Stimulated activated CD4-positive, alpha-beta T cell treated with anti-CD3 and anti-CD28 coated beads, TNF-alpha, amount 100 ng/mL, for 24 hours (primary cell): ENCODE measurements at regions not wholly inside any gene's neighbourhood (a gene's known extent, or its start where the extent isn't known, plus 50 kb on each side); places are given as distances from the start of the nearest gene placed in this dataset.
"Not testable (repeated sequence)": the region's sequence is repeated elsewhere in the genome, so short reads cannot be mapped to it uniquely, and the experiment has no call there.

Experiments
- DNase-seq, 3 experiments: peaks; one replicate each; pipeline ENCODE4 v3.0.0-alpha.2; 2020; ENCODE audit warnings: low read depth in 3 of 3

DNA sequence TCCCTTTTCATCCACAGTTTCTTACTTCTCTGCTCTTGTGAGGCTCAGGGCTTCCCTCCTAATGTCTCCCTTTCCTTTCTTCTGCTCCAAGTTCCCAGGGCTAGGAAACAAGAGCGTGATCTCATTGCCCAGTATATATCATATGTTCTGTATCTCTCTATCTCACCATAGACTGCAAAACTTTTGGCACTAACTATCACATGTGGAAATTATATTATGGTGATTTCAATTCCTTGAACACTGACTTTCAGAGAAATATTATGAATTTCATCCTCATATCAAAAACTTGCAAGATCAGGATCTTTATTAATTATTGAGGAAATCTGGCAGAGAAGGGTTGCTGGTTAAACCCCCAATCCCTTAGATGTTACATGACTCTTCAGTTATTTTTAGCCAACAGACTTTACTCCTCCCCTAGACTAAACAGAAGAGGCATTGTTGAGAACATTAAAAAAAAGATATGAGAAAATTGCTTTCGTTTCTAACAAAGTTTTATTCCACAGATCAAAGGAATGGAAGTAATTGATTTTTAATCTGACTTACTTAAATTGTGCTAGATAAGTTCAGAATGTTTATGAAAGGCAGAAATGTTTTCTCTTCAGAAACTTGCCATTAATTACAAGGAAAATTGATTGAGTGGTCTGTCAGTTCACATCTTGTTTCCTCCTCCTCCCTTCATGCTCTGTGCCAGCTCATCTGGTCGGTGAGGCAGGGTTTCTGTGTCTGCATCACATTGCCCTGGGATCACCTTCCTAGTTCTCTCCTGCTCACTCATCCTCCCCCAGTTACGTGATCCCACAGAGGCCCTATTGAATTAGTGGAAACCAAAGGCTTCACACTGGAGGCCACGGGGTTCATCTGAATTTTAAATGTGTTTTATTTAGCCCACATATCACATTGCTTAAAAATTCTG, 378.5 kb downstream of the LMO7 start:
- DNase-seq: no peak

DNA sequence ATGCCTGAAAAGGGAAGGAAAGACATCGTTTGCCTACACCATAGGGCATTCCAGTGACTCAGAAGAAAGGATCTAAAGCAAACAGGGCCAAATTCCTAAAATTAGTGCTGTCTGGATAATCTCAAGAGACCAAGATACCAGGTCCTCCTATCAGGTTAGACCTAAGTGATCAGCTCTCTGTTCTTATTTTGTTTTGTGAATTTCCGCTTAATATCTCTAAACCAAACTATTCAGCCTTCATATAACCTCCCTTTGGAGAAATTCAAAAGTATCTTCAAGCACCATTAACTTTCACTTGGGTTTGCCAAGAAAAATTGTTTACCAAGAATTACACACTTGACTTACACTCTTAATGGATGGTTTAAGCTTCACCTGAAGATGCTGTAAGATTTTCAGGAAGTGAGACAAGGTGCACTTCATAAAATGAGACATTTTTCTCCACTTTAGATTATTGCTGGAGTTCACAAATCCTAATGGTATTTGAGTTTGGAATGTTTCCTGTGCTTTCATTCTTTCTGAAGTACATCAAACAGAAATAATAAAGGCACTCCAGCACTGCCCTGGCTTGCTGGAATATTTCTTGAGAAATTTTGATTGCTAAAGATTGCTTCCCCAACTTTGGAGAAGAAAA, 376.1 kb downstream of the LMO7 start:
- no peak for DNase-seq

DNA sequence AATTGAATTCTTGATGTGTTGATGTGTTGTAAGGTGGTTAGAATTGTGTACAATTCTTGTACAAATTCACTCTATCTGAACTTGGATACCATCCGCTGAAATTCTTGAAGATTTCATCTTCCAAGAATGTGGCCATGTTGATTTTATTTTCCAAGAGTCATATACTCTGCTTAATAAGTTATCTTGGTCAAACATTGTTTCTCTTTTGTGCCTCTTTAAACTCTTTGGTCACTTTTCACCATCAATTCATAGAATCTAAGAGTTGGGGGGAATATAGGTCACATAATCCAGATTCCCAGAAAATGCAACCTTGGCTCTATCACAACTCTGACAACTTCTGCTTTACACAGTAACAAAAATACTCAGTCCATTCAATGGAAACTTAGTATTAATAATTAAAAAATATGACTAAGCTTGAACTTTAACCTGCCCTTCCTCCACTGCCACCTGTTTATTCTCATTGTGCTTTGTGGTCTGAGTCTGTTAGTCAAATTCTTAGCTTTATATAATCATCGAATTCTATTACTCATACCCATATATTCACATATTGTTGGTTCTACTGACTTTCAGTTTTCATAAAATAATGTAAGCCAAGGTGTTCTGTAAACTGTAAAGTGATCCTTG, 373.2 kb downstream of the LMO7 start:
- DNase-seq: no peak

DNA sequence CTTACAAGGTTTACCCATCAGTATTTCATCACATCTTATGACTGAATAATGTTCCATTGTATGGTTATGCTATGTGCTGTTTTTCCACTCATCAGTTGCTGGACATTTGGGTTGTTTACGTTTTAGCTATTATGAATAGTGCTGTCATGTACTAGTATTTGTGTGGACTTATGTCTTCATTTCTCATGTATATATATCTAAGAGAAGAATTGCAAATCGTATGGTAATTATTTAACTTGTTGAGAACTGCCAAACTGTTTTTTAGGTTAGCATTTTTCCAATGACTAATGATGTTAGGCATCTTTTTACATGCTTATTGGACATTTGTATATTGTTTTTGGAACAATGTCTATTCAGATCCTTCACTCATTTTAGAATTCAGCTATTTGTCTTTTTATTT, 368.3 kb downstream of the LMO7 start:
- no peak for DNase-seq

DNA sequence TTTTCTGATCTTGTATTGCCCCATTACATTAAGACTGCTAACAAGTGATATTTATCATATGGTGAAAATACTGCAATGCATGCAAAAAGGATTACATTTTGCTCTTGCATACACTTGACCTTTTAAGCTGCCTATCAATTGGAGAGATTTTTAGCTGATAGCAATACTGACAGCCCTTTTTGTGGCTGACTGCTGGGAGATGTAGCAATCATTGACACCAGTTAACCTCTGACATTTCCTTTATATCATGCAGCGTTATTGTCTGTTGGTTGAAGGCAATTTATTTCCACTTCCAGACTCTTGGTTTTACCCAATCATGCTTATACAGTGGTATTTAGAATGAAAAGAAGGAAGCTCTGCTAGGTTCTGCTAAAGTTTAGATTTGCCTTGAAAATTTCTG, 364.0 kb downstream of the LMO7 start:
- no peak for DNase-seq

DNA sequence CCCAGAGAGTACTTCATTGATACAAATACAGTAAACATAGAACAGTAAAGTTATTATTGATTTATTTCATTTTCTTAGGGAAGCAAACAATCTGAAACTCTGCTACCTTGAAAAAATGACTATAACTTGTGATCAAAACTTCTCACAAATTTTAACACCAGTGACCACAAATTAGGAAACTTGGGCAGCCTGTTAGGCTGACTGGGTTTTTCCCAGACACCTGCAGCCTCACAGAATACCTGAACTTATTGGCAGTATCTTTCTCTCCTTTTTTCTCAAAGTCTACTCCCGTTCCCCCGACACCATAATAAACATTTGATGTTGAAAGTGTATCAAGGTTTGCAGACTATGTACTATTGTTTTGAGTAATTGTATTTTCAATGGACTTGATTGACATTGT, 360.5 kb downstream of the LMO7 start:
- no peak for DNase-seq

DNA sequence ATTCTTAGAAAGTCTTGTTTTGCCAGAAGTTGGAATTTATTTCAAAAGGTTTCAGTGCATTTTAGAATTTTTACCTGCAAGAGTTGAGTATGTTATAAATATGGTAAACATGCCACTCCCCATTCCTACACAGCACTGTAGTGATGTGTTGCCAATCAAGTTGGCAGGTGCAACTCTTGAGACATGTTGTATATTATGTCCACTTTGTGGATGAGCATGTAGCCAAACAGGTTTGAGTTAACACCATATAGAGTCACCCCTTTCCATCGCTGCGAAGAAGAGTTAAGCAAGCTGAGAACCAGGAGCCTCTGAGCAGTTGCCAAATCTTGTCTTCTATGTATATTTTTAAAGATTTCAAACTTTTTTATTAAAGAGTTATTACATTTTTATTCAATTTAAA, 359.8 kb downstream of the LMO7 start:
- DNase-seq: no peak

DNA sequence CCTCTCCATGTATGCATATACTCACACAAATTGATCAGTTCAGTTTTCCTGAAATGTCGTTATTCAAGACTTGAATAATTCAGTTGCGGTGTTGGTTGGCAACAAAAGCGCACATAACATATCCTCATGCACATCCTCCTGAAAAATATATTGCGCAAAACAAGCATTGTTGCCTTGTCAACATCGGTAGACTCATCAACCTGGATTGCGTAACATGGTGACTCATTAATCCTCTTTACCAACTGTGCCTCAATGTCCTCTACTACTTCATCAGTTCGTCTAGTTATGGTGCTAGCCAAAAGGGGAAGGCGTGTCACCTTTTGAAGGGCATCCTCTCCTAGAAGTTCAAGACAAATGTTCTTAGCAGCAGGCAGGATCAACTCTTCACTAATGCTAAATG, 357.7 kb downstream of the LMO7 start:
- DNase-seq: no peak

DNA sequence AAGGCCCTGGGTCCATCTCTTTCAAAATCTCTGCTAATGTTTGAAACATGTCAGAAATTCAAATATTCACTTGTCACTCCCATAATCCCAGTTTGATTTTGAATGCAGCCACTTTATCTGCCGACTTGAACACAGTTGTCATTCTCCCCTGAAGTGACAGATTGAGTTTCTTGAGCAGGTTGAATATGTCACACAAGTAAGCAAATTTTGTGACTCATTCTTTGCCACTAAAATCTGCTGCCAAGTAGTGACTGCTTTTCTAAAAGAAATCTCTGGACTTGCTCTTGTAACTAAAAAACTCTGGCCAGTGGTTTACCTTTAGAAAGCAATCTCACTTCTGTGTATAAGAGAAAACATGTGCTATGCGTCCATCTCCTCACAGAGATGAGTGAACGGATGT, 357.1 kb downstream of the LMO7 start:
- DNase-seq: no peak

DNA sequence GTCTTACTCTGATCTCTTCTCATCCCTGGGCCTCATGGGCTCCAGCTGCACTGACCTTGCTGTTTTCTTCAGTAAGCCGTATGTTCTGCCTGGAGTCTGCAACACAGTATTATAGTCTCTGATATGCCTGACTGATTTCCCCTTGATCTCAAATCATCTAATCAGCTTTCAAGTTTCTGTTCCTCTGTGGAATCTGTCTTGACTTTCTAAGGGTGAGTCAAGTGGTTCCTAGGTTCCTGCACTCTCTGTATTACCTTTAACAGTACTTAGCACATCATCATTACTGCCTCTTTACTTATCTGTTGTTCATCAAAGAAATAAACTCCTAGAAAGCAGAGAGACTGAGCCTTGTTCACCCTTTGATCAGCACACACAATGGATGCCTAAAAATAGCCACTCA, 350.7 kb downstream of the LMO7 start:
- DNase-seq: no peak

DNA sequence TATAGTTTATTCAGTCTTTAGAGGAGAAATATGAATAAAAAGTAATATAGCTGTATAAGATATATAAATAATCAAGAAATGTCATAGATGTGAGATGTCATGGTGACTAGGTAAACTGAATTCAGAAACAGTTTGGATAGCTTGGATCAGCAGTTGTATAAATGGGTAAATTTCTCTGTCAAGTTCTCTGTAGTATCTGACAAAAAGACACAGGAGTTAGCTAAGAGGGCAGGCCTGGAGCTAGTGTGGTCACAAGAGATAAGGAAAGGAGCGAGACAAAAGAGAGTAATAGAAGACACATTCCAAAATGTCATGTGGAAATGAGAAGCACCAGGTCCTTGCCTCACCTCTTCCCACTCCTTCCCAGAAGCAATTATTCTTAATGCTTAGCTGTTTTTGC, 349.0 kb downstream of the LMO7 start:
- DNase-seq: no peak

DNA sequence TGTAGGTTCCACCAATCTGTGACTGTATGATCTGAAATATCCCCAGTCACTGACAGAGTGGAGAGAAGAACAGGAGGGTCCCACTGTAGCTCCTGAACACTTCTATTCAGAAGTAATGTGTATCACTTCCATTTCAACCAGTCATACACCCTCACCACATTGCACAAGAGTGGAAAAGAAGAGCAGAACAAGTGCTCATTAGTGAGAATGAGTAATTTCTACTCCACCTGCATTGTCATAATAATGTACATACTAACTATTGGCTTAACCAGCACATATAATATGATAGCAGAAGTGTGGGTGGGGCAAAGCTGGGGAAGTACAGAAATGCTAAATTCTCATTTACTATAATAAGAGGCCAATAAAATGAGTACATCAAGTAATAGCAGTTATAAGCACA, 342.7 kb downstream of the LMO7 start:
- no peak for DNase-seq

DNA sequence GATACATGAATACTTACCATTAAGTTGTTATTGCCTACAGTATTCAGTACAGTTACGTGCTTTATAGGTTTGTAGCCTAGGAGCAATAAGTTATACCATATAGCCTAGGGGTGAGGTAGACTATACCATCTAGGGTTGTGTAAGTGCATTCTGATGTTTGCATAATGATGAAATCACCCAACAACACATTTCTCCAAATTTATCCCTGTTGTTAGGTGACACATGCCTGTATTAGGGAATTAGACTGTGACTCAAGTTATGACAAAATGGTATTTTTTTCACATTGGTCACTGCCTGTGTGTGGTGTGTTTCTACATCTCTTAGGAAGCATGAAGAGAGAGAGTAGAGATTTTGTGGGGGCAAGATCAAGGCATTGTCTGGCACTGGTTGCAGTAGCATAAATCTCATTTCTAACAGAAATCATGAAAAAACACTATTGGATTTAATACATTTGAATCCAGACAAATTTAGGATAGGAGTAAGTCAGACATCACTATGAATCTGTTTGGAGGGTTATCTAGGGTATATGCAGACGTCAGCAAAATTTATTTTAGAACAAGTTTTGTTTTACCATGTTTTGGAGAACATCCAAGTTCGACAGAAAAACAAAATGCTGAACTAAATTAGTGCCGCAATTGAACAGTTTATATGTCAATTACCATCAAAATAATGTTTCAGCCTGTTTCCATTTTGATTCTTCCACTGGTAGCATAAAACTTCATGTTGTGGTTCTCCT, 332.1 kb downstream of the LMO7 start:
- no peak for DNase-seq

DNA sequence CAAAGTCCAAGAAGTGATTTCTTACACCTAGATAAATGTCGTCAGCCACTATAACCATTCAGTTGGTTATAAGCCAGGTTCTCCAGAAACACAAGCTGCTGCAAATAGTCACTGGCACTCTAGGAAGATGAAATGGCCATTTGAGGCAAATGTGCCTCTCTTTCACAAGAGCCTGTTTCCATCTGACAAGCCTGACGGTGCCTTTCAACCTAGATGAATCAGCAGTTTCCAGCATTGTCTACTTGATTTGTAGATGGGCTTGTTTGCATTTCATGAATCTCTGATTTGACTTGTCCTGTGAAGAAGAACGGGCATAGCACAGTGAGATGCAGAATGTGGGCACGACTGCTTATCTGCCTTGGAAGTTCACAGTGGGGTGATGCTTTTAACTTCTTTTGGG, 327.2 kb downstream of the LMO7 start:
- no peak for DNase-seq

DNA sequence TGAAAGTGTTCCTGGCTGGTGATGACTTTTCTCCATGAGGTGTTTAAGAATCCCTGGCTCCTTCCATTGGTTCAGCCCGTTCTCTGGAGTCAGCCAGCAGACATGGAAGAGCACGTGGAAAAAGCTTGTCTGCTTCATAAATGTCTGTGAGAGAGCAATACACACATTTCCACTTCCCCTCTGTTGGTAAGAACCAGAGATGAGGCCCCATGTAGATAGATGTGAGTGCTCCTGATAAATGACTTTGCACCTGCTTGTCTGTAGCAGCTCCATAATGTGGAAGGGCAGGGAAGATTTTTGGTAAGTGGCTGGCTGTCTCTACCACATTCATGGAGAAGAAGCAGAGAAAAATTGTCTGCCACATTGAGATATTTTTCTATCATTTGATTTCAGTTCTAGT, 325.8 kb downstream of the LMO7 start:
- no peak for DNase-seq

DNA sequence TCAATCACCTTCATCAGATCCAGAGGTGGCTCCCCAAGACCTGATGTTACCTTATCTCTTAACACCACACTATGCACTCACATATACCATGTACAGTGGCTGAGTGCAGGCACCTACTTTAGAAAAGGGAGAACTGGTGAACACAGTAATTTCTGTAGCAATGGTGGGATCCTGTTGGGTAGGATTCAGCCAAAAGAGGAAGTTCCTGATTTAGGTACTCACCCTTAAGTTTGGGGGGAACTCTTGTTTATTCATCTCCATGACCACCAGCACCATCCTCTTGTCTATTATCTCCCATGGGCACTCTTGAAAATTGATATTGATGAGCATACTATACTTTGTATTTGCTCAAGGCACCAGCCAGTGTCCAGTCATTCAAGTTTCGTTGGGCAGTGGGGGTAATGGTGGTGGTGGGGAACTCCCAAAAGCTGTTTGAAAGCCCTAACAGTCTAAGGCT, 324.4 kb downstream of the LMO7 start:
- no peak for DNase-seq

DNA sequence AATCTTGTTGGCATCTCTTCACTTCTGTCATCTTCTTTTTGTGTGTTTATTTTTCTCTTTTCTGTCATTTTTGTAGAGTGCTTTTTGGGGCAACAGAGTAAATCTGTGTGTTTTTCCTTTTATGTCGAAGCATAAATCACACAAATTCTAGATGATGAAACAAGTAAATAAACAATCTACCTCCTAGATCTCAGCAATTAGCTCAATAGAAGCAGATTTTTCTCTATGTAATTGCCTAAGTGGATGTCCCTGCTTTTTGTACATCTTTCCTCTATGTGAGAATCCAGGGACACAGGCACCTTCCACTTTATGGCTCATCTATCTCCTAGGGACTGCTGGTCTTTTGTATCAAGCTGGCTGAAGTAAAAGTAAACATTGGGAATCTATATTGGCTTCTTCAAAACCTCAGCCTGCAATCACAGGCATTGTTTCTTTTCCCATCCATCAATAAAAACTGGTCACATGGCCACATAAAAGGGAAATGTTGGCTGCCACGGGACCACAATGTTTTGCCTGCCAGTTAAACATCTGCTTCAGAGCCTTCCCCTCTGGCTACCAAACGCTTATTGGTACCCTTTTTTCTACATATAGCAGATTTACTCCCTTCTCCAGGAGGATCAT, 323.8 kb downstream of the LMO7 start:
- no peak for DNase-seq

DNA sequence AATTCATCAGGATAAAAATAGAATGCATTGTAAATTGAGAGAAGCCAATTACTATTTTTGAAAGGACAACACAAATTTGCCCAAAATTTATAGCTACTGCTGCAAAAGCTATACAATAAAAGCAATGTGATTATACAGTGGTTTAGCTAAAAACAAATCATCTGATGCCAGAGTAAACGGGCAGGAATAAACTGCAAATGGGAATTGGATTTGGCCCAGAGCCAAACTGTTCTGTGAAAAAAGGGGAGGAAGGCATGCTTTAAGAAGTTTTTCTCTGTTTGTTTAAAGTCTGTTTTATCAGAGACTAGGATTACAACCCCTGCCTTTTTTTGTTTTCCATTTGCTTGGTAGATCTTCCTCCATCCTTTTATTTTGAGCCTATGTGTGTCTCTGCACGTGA, 317.5 kb downstream of the LMO7 start:
- DNase-seq: not testable (repeated sequence)

DNA sequence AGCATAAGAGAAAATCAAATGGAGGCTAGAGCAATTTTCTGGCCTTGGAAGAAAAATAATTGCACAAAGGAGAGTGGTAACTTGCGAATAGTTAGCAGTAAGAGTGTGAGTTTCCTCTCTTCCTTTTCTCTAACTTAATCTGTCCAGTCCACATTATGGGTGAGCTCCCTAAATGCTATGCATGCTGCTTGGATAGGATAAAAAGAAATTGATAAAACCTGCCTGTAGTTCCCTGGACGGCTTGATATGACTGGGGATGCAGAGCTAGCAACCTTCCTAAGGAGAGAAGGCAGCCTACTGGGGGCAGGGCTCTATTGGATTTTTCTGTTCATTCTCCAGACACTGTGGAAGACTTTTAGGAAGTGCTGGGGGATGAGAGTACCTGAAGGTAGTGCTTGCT, 311.3 kb downstream of the LMO7 start:
- DNase-seq: no peak

DNA sequence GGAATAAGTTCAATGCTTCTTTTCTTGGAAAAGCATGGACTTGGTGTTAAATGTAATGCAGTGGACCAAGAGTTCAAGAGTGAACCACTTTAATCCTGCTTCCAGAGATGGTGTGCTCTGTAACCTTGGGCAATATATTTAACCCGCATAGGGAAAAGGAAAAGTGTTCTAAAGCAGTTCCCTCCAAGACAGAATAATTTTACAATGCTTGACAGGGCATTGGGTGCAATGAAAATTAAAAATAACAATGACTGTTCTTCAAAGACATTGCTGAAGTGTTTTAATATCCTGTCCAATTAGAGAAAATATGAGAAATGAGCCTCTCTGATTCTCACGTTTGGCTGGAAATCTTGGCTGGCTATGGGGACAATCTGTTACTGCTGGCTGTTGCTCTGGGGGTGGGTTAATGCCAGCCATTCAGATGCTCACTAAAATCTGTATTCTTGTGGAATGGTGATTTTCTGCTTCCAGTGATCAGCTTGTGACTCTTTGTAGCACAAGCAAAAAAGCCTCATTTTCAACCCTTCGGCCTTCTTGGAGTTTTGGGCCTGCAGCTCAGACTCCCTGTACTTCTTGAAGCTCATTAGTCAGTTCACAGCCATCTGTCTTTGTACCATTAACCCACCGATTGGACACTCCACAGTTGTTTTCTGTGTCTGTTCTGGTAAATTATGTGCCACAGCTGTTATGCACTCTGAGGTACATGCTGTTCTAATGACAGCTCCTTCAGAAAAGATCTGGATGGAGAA, 310.6 kb downstream of the LMO7 start:
- no peak for DNase-seq

DNA sequence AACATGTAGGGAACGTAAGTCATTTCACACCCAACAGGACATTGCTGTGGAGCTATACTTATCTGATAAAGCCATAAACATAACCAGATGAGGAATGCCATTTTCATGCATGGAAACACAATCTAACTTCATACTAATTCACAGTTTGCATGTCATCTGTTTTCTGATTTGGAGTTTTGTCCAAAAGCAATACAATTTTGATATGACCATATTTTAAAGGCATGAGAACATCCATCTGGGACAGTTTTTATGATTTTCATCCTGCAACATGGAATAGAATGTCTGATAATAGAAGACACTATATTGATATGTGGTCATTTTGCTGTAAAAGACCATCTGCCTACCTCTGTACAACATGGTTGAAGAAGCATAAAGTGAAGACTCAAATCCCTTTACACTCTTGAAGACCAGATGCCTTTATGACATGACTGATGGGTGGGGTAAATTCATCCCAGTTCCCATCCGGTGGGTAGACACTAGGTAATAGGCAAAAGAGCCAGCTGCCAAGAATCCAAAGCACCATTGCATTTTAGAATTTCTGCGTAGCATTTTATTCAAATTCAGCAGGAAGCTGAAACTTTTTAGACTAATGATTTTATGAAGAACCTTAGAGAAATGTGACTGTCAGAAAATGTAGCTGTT, 309.8 kb downstream of the LMO7 start:
- DNase-seq: no peak
